Lower lobe of right lung (tissue), 2 donors: ENCODE measurements at regions not wholly inside any gene's neighbourhood (a gene's known extent, or its start where the extent isn't known, plus 50 kb on each side); places are given as distances from the start of the nearest gene placed in this dataset.
A peak's percentile ranks its signal among the peaks of the same experiment; 100 is the strongest.

Experiments
- ATAC-seq, 2 donors: fragments of 200-7000 bp; cut with Tn5 transposase; one replicate each; pipeline ENCODE4 v1.9.1; 2020 to 2022; ENCODE audit warnings: mild to moderate bottlenecking in 2 of 2, moderate library complexity in 2 of 2
- DNase-seq: peaks from one replicate; pipeline ENCODE4 v3.0.0-alpha.2; 2020
- H3K27ac ChIP-seq: fragments of 200-600 bp; one replicate; pipeline ENCODE4 v1.8.0; 2022
- H3K27me3 ChIP-seq: fragments of 200-600 bp; one replicate; pipeline ENCODE4 v1.8.0; 2022; ENCODE audit warnings: low read depth
- H3K36me3 ChIP-seq: fragments of 200-600 bp; one replicate; pipeline ENCODE4 v1.8.0; 2022; ENCODE audit warnings: mild to moderate bottlenecking
- H3K4me1 ChIP-seq: fragments of 200-600 bp; one replicate; pipeline ENCODE4 v1.8.0; 2022
- H3K4me3 ChIP-seq: fragments of 200-600 bp; one replicate; pipeline ENCODE4 v1.8.0; 2022; ENCODE audit warnings: mild to moderate bottlenecking
- H3K9me3 ChIP-seq: fragments of 200-600 bp; one replicate; pipeline ENCODE4 v1.8.0; 2022
- intact Hi-C: fragments of 100-400 bp; cut with DNase I; formaldehyde crosslinking; loops from one replicate; pipeline ENCODE4 v1.11.0; 2022
- TF ChIP-seq, protein P1 (sequence below): fragments of 200-600 bp; IDR thresholded peaks from one replicate; pipeline ENCODE4 v1.8.0; 2022; ENCODE audit warnings: antibody characterized with exemption, mild to moderate bottlenecking
- donor health status: DM: no; HTN: yes; CAD: no; lungs with severe emphysema.

DNA sequence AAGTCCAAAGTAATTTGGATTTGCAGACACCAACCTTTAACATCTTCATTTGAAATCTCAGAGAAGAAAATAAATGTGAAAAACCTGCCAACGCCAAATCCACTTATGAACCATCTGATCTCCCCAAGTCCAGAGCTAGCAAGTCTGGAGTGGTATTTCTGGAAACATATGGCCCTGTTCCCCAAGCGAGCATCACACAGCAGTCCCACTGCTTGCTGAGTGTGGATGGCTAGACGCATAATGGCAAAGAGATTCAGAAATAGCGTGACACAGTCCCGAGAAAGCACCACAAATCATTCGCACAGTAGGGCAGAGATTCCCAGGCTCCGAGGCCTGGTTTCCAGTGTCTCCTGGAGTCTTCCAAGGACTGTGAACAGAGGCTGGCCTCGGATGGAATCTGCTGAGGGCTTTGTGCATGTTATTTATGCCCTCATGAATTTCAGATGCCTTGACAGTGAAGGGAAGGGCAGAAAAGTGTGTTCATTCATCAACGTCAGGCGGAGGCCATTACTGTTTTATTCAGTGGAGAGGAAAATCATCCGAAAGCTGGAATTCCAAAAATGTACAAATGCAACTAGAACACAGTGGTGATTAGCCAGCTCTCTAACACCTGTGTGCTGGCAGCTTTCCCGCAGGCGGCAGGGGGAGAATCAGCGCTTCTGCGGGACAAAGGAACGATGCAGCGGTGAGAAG is 417.0 kb downstream of the EIPR1 start:
- Histone ChIP-seq H3K4me1 (no peaks in the 10 kb centered on the region), H3K4me3 (no peak overlapping the region), H3K27me3 (no peaks in the 10 kb centered on the region), H3K36me3 (no peaks in the 10 kb centered on the region), H3K9me3 (no peaks in the 10 kb centered on the region), H3K27ac (no peak overlapping the region)
- intact Hi-C loops: no loop called here
- ATAC-seq (no peak), DNase-seq (no peak)
- TF ChIP-seq, protein P1, sequence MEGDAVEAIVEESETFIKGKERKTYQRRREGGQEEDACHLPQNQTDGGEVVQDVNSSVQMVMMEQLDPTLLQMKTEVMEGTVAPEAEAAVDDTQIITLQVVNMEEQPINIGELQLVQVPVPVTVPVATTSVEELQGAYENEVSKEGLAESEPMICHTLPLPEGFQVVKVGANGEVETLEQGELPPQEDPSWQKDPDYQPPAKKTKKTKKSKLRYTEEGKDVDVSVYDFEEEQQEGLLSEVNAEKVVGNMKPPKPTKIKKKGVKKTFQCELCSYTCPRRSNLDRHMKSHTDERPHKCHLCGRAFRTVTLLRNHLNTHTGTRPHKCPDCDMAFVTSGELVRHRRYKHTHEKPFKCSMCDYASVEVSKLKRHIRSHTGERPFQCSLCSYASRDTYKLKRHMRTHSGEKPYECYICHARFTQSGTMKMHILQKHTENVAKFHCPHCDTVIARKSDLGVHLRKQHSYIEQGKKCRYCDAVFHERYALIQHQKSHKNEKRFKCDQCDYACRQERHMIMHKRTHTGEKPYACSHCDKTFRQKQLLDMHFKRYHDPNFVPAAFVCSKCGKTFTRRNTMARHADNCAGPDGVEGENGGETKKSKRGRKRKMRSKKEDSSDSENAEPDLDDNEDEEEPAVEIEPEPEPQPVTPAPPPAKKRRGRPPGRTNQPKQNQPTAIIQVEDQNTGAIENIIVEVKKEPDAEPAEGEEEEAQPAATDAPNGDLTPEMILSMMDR: no peak

DNA sequence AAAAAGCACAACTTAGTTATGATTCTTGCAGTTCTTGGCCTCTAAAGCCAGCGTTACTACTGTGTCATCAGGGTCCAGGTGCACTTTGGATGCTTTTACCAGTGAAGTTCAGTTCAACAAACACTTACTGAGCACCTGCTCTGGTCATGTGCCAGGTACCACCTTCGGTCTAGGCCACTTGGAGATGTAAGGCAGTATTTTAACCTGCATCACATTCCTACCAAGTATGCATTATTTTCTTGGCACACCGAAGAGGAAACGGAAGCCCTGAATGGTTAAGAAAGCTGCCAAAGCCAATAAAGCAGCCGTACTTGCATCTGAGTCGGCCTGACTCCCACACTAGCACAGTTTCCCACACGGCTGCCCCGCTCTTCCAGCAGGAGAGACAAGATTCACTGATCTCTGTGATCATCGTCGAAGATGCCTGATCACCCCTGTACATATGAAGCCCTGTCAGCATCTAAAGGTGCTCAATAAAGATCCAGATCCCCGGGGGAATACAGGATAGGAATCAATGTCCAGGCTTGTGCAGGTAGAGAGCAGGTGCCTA is 427.1 kb downstream of the EIPR1 start:
- TF ChIP-seq, protein P1: no peak
- ATAC-seq (peak; percentile 35 to 63), DNase-seq (no peak)
- intact Hi-C loops: no loop called here
- H3K4me3 ChIP-seq: no peak overlapping the region
- no peaks in the 10 kb centered on the region for H3K4me1 ChIP-seq
- no peaks in the 10 kb centered on the region for H3K36me3 ChIP-seq
- H3K27ac ChIP-seq: no peak overlapping the region
- H3K27me3 ChIP-seq: no peaks in the 10 kb centered on the region
- no peaks in the 10 kb centered on the region for H3K9me3 ChIP-seq

DNA sequence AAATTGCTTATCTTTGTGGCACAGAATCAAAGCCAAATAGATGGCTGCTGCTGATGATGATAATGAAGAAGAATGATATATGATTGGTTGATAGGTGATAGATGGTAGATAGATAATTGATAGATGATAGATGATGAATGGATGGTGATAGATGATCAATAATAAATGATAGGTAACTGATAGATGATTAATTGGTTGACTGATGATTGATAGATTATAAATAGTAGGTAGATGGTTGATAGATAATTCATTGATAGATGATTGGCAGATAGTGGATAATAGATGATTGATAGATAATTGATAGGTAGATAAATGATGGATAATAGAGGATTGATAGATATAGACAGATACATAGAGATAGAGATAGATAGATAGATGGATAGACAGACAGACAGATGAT is 430.2 kb downstream of the EIPR1 start:
- H3K27me3 ChIP-seq: no peaks in the 10 kb centered on the region
- H3K4me3 ChIP-seq: no peak overlapping the region
- H3K27ac ChIP-seq: no peak overlapping the region
- DNase-seq: no peak
- no peaks in the 10 kb centered on the region for H3K36me3 ChIP-seq
- no peaks in the 10 kb centered on the region for H3K9me3 ChIP-seq
- H3K4me1 ChIP-seq: no peaks in the 10 kb centered on the region
- no peak for ATAC-seq
- TF ChIP-seq, protein P1: no peak
- intact Hi-C loops: no loop called here

DNA sequence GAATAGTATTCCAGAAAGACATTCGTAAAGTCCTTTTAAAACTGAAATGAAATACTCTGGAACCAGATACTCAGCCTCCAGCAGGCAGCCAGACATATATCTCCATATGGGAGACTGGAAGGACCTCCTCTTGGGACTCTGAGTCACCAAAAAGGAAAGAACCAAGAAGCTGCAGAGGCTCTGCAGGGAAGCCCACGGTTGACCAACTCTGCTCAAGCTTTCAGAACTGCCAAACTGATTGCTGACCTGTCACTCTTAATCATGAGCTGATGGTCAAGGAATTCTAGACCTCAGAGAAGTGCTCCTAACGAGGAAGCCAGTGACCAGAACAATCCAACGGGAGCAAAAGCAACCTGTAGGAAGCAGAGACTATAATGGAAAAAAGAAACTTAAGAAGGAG is 434.7 kb downstream of the EIPR1 start:
- Histone ChIP-seq H3K27me3 (no peaks in the 10 kb centered on the region), H3K4me3 (no peak overlapping the region), H3K9me3 (no peaks in the 10 kb centered on the region), H3K4me1 (no peaks in the 10 kb centered on the region), H3K36me3 (no peaks in the 10 kb centered on the region), H3K27ac (no peak overlapping the region)
- intact Hi-C loops: no loop called here
- DNase-seq: no peak
- ATAC-seq: no peak
- TF ChIP-seq, protein P1: no peak

DNA sequence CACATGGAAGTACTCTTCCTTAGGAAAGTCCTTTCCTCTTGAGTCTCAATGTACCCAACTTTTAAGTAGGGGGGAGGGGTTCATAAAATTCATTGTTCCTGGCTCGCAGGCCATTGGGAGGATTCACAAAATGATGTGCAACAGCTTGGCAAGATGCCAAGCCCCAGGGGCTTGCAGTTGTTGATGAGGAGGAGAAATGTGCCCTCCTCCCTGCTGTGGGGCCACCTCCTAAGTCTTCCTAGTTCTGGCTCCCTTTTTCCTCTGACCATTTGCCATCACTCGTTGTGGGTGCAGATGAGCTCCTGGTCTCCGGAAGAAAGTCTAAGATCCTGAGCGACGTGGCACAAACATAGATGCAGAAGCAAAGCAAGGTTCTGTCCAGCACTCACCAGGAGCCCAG is 435.4 kb downstream of the EIPR1 start:
- DNase-seq: no peak
- Histone ChIP-seq H3K27me3 (no peaks in the 10 kb centered on the region), H3K9me3 (no peaks in the 10 kb centered on the region), H3K4me1 (no peaks in the 10 kb centered on the region), H3K4me3 (no peak overlapping the region), H3K27ac (no peak overlapping the region), H3K36me3 (no peaks in the 10 kb centered on the region)
- TF ChIP-seq, protein P1: no peak
- intact Hi-C loops: no loop called here
- no peak for ATAC-seq
